SK-N-SH (cell line): ENCODE measurements at regions not wholly inside any gene's neighbourhood (a gene's known extent, or its start where the extent isn't known, plus 50 kb on each side); places are given as distances from the start of the nearest gene placed in this dataset.

Source experiments
- CTCF ChIA-PET: fragments of 300-600, 350-600 bp; formaldehyde crosslinking; extraction: SDS; loops from one replicate; lab custom pipeline; 2021; lab: Yijun Ruan, JAX
- POLR2A ChIA-PET: fragments of 350-600 bp; sonication (Branson Sonifier 250); formaldehyde crosslinking; extraction: SDS; loops from one replicate; lab custom pipeline; 2020; ENCODE audit warnings: antibody characterized with exemption, inconsistent platforms; lab: Yijun Ruan, JAX
- DNase-seq: peaks from one replicate; pipeline ENCODE4 v3.0.0; 2012
- H2AFZ ChIP-seq: fragments of 200-600 bp; sonication (generic); 2 replicates; pipeline ENCODE4 v1.8.1; 2016; ENCODE audit warnings: antibody characterized with exemption, mild to moderate bottlenecking, low read depth
- H3F3A ChIP-seq: fragments of 200-600 bp; sonication (generic); replicated peaks from 2 replicates; pipeline ENCODE3; 2016; ENCODE audit warnings: antibody characterized with exemption, mild to moderate bottlenecking; ENCODE audit not compliant: insufficient read depth
- H3K27ac ChIP-seq, 2 experiments: fragments of 200-500 bp in 1 of 2; fragments of 200-600 bp in 1 of 2; sonication (Bioruptor generic) in 1 of 2; sonication (generic), shearing (Covaris generic) in 1 of 2; 2 replicates each; pipeline versions ENCODE4 v1.5.1 to v1.6.1; 2014 to 2016; ENCODE audit warnings: low read depth in 2 of 2, inconsistent platforms in 1 of 2, low read length in 1 of 2, mild to moderate bottlenecking in 1 of 2, mixed read lengths in 1 of 2
- H3K27me3 ChIP-seq: fragments of 200-600 bp; sonication (generic), shearing (Covaris generic); 2 replicates; pipeline ENCODE4 v1.6.1; 2016; ENCODE audit warnings: mixed run types; ENCODE audit not compliant: insufficient read depth
- H3K36me3 ChIP-seq, 2 experiments: fragments of 200-500 bp in 1 of 2; fragments of 200-600 bp in 1 of 2; sonication (Bioruptor generic) in 1 of 2; sonication (generic) in 1 of 2; replicated peaks in 1 of 2; 2 replicates each; pipeline versions ENCODE3 to v1.5.1; 2014 to 2016; ENCODE audit warnings: low read length in 1 of 2, mild to moderate bottlenecking in 1 of 2; ENCODE audit not compliant: insufficient read depth in 2 of 2, control insufficient read depth in 1 of 2
- H3K4me1 ChIP-seq, 2 experiments: fragments of 200-500 bp in 1 of 2; fragments of 200-600 bp in 1 of 2; sonication (Bioruptor generic) in 1 of 2; sonication (generic), shearing (Covaris generic) in 1 of 2; 2 replicates each; pipeline versions ENCODE4 v1.5.1 to v1.6.1; 2014 to 2016; ENCODE audit warnings: low read depth in 1 of 2, low read length in 1 of 2, mixed run types in 1 of 2; ENCODE audit not compliant: insufficient read depth in 2 of 2, control insufficient read depth in 1 of 2
- H3K4me2 ChIP-seq: fragments of 200-600 bp; sonication (generic), shearing (Covaris generic); 2 replicates; pipeline ENCODE4 v1.6.1; 2017; ENCODE audit warnings: mixed run types
- H3K4me3 ChIP-seq, 2 experiments: fragments of 200-500 bp in 1 of 2; fragments of 200-600 bp in 1 of 2; sonication (Bioruptor generic) in 1 of 2; sonication (generic), shearing (Covaris generic) in 1 of 2; 2 replicates each; pipeline versions ENCODE4 v1.5.1 to v1.8.1; 2014 to 2016; ENCODE audit warnings: low read depth in 2 of 2, inconsistent platforms in 1 of 2, low read length in 1 of 2, mild to moderate bottlenecking in 1 of 2, mixed read lengths in 1 of 2, moderate library complexity in 1 of 2
- H3K79me2 ChIP-seq: fragments of 200-600 bp; sonication (generic); 2 replicates; pipeline ENCODE4 v1.8.1; 2017; ENCODE audit warnings: mild to moderate bottlenecking; ENCODE audit not compliant: insufficient read depth
- H3K9ac ChIP-seq: fragments of 200-600 bp; sonication (generic); 2 replicates; pipeline ENCODE4 v1.6.1; 2017; ENCODE audit warnings: mixed run types
- H3K9me2 ChIP-seq: fragments of 200-600 bp; sonication (generic); 2 replicates; pipeline ENCODE4 v1.6.1; 2017; ENCODE audit warnings: mixed run types
- H3K9me3 ChIP-seq: fragments of 200-600 bp; sonication (generic); 2 replicates; pipeline ENCODE4 v1.6.1; 2017; ENCODE audit warnings: mixed run types, mild to moderate bottlenecking, moderate library complexity
- H4K20me1 ChIP-seq: fragments of 200-600 bp; sonication (generic); 2 replicates; pipeline ENCODE4 v1.6.1; 2017; ENCODE audit warnings: mild to moderate bottlenecking, mixed run types; ENCODE audit not compliant: insufficient read depth
- ELF1 ChIP-seq: IDR thresholded peaks from 2 replicates; pipeline ENCODE4 v1.4.0; 2012
- FOSL2 ChIP-seq: IDR thresholded peaks from 2 replicates; pipeline ENCODE4 v1.4.0; 2012; ENCODE audit warnings: low read depth, mild to moderate bottlenecking, moderate library complexity, borderline replicate concordance
- FOXJ3 ChIP-seq: sonication (generic); formaldehyde crosslinking; IDR thresholded peaks from 2 replicates; pipeline ENCODE4 v1.5.1; 2020; ENCODE audit warnings: mild to moderate bottlenecking, missing genetic modification reagents
- GATA2 ChIP-seq: sonication (generic); formaldehyde crosslinking; IDR thresholded peaks from 2 replicates; pipeline ENCODE4 v1.5.0; 2020; ENCODE audit warnings: mild to moderate bottlenecking, missing genetic modification reagents
- MXI1 ChIP-seq: IDR thresholded peaks from 2 replicates; pipeline ENCODE4 v1.6.1; 2012; ENCODE audit warnings: mild to moderate bottlenecking, low read depth, low read length, improper control_type of control experiment
- POLR2AphosphoS5 ChIP-seq: IDR thresholded peaks from 2 replicates; pipeline ENCODE4 v1.6.1; 2012; ENCODE audit warnings: low read depth, low read length
- RAD21 ChIP-seq: IDR thresholded peaks from 2 replicates; pipeline ENCODE4 v1.6.1; 2012; ENCODE audit warnings: mild to moderate bottlenecking, low read length
- RXRA ChIP-seq: IDR thresholded peaks from 2 replicates; pipeline ENCODE4 v1.4.0; 2012; ENCODE audit warnings: low read depth, mild to moderate bottlenecking, borderline replicate concordance
- SMC3 ChIP-seq: IDR thresholded peaks from 2 replicates; pipeline ENCODE4 v1.6.1; 2012; ENCODE audit warnings: low read depth, low read length, improper control_type of control experiment
- WGBS: methylation state at CpG from one replicate; pipeline ENCODE4 v1.1.6; 2017; ENCODE audit warnings: low lambda C conversion rate; 5-methylcytosine and 5-hydroxymethylcytosine counted together
- TF ChIP-seq, protein P1 (sequence below): IDR thresholded peaks from 2 replicates; pipeline ENCODE4 v1.6.1; 2012; ENCODE audit warnings: mild to moderate bottlenecking, low read depth, low read length, moderate library complexity
- TF ChIP-seq, protein P2 (sequence below): IDR thresholded peaks from 2 replicates; pipeline ENCODE4 v1.4.0; 2012; ENCODE audit warnings: low read depth

DNA sequence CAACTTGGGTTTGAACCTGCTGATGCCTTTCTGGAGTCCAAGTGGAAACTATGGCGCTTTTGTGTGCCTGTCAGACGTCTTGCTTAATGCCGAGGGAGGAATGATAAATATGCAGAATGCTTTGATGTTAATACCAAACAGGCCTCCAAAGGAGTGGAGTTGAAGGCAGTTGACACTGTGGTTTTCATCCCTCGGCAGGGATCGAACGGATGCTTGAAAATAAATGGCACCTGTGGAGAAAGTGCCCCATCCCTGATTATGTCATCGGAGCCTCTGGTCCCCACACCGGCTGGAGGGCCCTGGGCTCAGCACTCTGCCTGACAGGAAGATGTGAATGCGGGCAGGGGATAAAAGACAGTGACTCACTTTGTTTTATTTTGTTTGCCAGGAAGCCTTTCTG lies 148.7 kb upstream of the GPR26 start:
- H3K9ac ChIP-seq = no peak overlapping the region
- CTCF ChIA-PET = no interaction called here
- no peaks in the 10 kb centered on the region for H3K9me2 ChIP-seq
- H3K9me3 ChIP-seq = no peaks in the 10 kb centered on the region
- H3K27me3 ChIP-seq = no peaks in the 10 kb centered on the region
- H4K20me1 ChIP-seq = no peaks in the 10 kb centered on the region
- H3K4me2 ChIP-seq = no peak overlapping the region
- no peaks in the 10 kb centered on the region for H3K36me3 ChIP-seq
- H3K27ac ChIP-seq = no peak overlapping the region
- H3K4me3 ChIP-seq = no peak overlapping the region
- TF ChIP-seq RXRA = no peak
- TF ChIP-seq, protein P1, sequence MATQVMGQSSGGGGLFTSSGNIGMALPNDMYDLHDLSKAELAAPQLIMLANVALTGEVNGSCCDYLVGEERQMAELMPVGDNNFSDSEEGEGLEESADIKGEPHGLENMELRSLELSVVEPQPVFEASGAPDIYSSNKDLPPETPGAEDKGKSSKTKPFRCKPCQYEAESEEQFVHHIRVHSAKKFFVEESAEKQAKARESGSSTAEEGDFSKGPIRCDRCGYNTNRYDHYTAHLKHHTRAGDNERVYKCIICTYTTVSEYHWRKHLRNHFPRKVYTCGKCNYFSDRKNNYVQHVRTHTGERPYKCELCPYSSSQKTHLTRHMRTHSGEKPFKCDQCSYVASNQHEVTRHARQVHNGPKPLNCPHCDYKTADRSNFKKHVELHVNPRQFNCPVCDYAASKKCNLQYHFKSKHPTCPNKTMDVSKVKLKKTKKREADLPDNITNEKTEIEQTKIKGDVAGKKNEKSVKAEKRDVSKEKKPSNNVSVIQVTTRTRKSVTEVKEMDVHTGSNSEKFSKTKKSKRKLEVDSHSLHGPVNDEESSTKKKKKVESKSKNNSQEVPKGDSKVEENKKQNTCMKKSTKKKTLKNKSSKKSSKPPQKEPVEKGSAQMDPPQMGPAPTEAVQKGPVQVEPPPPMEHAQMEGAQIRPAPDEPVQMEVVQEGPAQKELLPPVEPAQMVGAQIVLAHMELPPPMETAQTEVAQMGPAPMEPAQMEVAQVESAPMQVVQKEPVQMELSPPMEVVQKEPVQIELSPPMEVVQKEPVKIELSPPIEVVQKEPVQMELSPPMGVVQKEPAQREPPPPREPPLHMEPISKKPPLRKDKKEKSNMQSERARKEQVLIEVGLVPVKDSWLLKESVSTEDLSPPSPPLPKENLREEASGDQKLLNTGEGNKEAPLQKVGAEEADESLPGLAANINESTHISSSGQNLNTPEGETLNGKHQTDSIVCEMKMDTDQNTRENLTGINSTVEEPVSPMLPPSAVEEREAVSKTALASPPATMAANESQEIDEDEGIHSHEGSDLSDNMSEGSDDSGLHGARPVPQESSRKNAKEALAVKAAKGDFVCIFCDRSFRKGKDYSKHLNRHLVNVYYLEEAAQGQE = no peak
- TF ChIP-seq MXI1 = no peak
- TF ChIP-seq RAD21 = no peak
- TF ChIP-seq GATA2 (CRISPR knock-in tag) = no peak
- TF ChIP-seq FOSL2 = no peak
- TF ChIP-seq ELF1 = no peak
- TF ChIP-seq POLR2AphosphoS5 = no peak
- no peak for TF ChIP-seq FOXJ3
- TF ChIP-seq, all 33 proteins: peak for 0
- 13% methylated on average over 8 of the region's 9 CpGs for WGBS
- POLR2A ChIA-PET = no interaction called here
- Histone ChIP-seq H3K79me2 (no peaks in the 10 kb centered on the region), H2AFZ (no peak overlapping the region), H3F3A (no peaks in the 10 kb centered on the region), H3K4me1 (no peaks in the 10 kb centered on the region; a peak in 1 of 4 replicates)
- no peak for DNase-seq

DNA sequence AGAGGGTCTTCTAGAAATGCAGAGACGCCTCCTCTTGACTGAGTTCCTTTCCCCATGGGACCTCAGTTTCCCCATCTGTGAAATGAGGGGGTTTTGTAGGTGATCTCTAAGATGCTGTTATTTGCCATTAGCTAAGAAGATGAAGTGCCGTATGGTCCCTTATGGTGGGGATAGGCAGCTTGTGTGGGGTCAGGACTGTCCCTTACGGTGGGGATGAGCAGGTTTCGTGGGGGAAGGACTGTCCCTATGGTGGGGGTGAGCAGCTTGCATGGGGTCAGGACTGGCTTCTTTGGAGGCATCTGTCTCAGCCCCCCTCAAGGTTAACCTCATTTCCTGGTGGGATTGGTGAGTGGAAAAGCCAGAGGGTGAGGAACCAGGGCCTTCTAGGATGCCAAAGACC lies 148.3 kb upstream of the GPR26 start:
- Histone ChIP-seq H3F3A (no peaks in the 10 kb centered on the region), H2AFZ (no peak overlapping the region), H4K20me1 (no peaks in the 10 kb centered on the region), H3K27me3 (no peaks in the 10 kb centered on the region), H3K27ac (no peak overlapping the region), H3K36me3 (no peaks in the 10 kb centered on the region), H3K4me3 (no peak overlapping the region), H3K4me2 (no peak overlapping the region), H3K9ac (no peak overlapping the region), H3K9me3 (no peaks in the 10 kb centered on the region), H3K4me1 (no peaks in the 10 kb centered on the region; a peak in 1 of 4 replicates), H3K9me2 (no peaks in the 10 kb centered on the region), H3K79me2 (no peaks in the 10 kb centered on the region)
- ChIA-PET CTCF (no interaction called here), POLR2A (no interaction called here)
- no peak for DNase-seq
- 30% methylated on average over 4 of the region's 4 CpGs for WGBS
- TF ChIP-seq SMC3 (no peak), MXI1 (no peak)
- TF ChIP-seq, protein P2, sequence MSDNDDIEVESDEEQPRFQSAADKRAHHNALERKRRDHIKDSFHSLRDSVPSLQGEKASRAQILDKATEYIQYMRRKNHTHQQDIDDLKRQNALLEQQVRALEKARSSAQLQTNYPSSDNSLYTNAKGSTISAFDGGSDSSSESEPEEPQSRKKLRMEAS = no peak
